Activated CD4-positive, alpha-beta T cell treated with anti-CD3 and anti-CD28 coated beads for 48 hours (primary cell): ENCODE measurements at regions not wholly inside any gene's neighbourhood (a gene's known extent, or its start where the extent isn't known, plus 50 kb on each side); places are given as distances from the start of the nearest gene placed in this dataset.
"Not testable (repeated sequence)": the region's sequence is repeated elsewhere in the genome, so short reads cannot be mapped to it uniquely, and the experiment has no call there.

Experiments used
- DNase-seq: peaks from one replicate; pipeline ENCODE4 v3.0.0-alpha.2; 2020

DNA sequence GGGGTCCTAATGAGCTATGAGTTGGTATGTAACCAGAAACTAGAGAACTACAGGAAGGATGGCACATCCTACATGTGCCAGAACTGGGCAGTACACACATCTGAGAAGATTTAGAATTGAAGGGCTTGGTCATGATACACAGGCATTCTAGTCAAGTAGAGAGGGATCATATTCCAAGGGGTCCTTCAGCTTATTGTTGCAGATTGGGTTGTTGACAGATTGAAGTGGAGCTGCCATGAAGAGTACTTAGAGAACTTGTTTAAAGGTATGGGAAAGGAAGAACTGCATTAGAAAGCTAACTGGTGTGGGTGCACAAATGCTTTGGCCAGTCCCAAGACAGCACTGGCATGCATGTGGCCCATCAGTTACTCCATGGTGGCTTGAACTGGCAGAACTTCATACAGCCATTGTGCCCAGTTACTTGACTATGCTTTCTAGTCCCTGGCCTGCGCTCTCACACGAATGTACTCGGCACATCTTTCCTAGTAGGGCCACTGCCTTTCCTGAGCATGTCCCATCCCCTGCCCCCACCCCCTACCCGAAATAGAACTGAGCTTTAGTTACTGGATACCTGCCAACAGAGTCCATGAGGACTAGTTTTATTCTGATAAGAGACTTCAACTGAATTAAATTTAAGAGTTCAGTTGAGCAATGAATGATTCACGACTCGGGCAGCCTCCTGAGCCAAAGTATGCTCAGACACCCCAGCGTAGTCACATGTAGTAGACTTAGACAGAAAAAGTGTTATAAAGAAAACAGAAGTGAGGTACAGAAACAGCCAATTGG, 64.0 kb downstream of the CCNG2 start:
- DNase-seq: no peak

DNA sequence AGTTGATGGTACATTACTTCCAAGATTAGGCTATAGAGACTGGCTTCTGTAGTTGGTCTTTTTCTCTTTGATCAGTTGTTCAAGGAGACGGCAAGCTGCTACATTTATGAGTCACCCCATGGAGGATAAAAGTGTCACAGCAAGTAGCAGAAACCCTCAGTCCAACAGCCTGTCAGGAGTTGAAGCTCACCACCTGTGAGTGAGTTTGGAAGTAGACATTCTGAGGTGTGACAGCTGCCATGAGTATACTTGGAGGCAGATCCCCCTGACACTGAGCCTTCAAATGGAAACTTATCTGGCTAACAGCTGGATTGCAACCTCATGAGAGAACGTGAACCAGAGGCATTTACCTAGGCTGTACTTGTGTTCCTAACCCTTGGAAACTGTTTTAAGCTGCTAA, 68.0 kb downstream of the CCNG2 start:
- DNase-seq: no peak

DNA sequence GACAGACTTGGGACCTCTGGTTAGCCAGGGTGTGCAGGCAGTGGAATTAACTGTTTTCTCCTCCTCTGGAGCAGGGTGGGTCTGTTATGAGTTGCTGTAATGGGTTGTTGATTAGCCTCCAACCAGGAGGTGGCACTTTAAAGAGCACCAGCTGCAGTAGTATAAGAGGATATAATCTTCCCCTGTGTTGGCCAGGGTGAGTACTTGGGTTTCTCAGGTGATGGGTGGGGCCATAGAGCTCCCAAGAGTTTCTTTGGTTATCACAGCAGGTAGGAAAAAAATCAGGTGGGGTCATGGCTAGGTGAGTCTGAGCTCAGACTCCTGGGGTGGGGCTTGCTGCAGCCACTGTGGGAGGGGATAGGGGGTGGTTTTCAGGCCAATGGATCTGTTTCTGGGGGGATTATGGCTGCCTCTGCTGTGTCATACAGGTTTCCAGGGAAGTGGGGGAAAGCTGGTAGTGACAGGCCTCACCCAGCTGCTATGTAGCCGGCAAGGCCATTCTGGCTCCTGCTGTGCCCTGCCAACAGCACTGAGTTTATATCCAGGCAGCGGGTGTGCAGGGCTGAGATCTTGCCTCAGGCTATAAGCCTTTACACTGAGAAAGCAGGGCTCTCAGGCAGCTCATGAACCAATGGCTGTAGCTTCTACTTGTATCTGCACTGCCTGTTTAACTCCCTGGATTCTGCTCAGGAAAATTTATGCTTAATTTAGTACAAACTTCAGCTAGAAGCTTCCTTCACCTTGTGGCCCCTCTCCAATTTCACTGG, 70.1 kb downstream of the CCNG2 start:
- no peak for DNase-seq

DNA sequence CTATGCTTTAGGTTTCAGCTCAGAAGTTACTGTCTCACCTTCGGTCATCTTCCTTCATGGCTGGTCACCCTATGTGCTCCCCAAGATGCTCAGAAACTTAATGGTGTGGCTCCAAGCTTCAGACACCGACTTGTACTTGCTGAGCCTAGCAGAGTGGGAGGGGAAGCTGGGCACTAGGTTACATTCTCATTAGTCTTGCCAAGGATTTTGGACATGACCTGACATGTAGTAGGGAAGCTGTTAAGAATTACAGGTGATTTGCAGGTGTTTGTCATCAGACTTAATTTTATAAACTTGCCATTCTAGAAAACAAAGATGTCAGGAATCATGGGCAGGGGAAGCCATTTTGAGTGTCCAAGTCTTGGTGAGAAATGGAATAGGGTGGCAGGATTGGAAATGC, 72.4 kb downstream of the CCNG2 start:
- no peak for DNase-seq

DNA sequence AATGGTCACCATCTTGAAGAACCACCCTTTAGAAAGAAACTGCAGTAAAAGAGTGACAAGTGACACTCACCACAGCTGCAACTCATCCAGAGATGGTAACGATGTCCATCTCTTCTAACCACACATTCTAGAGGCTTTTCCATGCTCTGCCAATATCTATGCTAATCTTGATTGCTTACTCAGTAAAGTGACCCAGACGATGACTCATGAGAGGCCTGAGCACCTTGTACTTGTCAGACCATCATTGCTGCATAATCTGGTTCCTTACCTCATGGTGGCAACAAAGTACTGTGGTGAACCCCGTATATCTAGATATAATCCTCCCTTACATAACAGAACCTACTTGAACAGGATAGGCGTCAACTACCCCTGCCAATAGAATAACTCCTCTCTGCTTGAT, 75.6 kb downstream of the CCNG2 start:
- no peak for DNase-seq

DNA sequence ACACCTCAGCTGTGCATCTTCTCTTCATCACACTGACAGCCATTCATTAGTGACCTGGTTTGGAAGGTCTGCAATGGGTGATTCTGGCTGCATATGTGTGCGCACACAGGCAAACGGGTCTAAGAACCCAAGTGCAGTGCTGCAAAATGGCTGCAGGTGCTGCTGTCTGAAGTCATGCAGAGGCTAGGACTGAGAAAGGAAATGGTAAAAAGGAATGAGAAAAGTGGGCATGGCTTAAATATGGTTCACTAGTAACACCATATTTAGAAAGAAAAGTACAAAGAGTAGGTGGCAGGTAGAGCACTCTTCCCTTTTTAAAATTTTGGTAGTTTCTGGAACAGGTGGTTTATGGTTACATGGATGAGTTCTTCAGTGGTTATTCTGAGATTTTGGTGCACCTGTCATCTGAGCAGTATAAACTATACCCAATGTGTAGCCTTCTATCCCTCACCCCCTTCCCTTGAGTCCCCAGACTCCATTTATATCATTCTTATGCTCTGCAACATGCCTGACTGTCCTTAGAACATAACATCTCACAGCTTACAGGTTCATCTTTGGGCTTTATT, 78.4 kb downstream of the CCNG2 start:
- no peak for DNase-seq

DNA sequence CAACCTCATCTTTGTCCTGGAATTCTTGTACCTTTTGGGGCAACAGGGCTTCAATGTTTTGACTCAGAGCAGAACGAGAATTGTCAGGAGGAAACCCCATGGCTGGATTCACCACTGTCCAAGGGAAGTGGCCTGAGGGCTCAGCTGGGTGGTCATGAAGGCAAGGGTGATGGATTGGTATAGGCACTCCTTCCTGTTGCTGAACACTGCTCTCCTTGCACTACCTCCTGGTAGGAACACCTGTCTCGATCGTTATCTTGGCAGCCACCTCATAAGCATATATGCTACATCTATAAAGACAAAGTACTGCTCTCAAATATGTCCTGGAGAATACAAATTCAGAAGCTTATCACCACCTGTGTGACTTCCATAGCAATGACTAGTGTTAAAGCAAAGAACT, 79.8 kb downstream of the CCNG2 start:
- no peak for DNase-seq

DNA sequence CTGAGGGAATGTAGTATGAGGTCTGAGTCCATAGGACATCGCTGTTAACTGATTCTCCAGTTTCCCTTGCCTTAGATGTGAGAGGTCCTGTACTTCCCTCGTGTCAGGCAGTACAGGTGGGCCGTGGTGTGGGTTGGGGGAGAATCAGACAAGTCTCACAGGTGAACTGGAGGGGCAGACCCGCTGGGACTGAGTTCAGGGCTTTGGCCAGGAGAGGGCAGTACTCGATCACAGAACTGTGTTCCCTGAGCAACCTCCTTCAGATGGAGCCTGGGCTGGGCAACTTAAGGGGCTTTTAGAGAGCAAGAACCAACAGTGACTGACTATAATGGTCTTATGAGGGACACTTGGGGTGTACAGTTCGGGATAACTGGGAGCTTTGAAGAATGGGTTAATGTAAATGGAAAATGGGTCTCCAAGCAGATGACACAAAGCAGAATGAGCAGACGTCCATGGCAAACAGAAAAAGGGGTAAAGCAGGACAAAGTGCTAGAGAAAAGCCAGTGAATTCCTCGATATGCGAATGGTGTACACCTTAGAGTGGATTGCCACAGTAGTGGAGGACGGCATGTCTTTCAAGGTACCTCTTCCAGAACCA, 83.6 kb downstream of the CCNG2 start:
- DNase-seq: peak; percentile 78

DNA sequence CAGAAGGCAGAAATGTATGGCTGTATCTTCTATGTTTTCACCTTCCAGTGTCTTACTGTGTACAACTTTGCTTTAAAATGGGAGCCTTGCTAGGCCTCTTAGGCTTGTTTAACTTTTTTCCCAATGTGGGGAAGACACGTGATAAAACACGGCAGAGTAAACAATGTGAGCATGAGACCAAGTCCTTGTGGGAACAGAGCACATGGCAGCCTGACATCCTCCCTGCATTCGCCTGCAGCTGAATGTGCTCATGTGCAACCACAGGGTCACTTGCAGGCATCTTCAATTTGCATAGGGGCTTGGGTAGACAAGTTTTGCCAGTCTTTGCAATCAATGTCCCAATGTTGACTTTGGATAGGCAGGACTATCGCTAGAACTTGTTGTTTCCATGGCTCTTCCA, 91.8 kb downstream of the CCNG2 start:
- no peak for DNase-seq

DNA sequence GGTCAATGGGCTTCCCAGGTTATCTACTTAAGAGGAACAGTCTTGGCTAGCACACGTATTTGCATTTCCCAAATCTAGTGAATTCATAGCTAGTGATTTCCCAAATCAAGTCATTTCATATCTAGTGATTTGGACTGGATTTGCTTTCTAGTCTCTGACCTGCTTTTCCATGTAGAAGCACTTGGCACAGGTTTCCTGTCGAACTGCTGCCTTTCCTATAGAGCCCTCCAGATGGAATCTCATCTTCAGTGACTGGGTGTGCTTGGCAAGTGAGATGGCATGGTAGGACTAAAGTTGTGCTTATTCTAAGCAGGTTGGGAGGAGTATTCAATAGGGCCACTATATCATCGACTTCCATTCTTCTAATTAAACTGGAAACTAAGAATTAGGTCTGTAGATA, 94.7 kb downstream of the CCNG2 start:
- DNase-seq: no peak

DNA sequence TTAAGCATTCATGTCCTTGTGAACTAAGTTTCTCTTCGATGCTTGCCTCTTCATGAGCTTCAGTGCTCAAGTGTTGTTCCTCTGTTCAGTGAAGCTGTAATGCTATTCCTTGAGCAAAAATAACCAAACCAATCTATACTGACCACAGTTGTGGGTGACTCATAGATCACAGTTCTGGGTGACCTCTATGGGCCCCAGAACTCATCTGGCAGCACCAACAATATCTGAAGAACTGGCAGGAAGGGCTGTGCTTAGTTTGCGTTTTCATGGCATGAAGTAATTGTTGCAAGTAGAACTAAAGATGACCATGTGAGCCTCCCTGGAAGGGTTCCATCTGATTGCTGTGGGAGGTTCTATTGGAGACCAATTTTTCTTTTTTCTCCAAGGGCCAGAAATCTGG, 106.2 kb downstream of the CCNG2 start:
- no peak for DNase-seq

DNA sequence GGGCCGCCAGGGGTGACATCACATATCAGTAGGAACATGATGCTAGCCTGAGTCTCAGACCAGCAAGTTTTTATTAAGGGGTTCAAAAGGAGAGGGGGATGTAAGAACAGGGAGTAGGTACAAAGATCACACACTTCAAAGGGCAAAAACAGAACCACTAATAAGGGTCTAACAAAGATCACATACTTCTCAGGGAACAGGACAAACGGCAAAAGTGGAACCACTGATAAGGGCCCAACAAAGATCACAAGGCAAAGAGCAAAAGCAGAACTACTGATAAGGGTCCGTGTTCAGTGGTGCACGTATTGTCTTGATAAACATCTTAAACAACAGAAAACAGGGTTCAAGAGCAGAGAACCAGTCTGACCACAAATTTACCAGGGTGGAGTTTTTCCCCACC, 107.0 kb downstream of the CCNG2 start:
- DNase-seq: not testable (repeated sequence)

DNA sequence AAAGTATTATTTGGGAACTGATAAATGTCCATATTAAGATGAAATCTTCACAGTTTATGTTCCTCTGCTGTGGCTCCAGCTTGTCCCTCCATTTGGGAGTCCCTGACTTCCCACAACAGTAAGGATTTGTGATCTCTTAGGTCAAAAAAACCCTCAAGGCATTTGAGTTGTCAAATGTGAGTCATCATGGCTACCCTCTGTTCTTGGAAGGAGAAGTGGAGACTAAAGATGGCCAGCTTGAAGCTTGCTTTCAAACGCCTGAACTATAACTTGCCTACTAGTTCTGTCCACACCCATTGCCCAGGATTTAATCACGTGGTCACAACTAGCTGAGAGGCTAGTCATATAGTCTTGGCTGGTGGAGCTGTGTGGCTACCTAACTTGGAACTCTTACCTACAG, 107.8 kb downstream of the CCNG2 start:
- no peak for DNase-seq

DNA sequence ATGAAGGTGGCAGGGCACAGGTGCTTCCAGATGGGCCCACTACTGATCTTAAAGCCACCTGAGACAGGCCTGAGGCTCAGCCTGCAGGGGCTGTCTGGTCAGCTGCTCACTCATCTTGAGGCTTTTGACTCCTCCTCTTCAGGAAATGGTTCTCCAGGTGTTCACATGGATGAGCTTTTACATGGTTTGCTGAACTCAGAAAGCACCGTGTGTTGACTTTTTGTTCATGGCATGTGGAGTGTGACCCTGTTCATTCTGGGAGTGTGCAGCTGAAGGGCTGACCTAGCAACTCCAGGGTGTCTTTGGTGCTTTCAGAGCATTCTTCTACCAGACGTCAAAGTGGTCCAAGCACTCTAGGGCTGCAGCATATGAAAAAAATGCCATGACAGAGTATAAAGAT, 111.1 kb downstream of the CCNG2 start:
- no peak for DNase-seq

DNA sequence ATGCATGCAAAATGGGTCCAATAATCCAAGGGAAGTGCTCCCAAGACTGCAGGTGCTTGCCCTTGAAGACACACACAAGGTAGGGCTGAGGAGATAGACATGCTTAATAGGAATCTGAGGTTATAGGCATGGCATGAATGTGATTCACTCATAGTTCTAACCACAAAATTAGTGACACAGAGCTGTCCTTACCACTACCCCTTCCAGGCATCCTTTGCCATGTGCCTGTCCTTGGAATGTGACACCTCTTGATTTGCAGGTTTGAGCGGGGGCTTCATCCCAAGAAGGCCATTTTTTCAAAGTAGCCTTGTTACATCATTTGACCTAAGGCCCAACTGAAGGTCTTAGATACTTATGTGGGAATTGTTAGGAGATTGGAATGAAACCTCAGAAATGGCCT, 112.5 kb downstream of the CCNG2 start:
- no peak for DNase-seq

DNA sequence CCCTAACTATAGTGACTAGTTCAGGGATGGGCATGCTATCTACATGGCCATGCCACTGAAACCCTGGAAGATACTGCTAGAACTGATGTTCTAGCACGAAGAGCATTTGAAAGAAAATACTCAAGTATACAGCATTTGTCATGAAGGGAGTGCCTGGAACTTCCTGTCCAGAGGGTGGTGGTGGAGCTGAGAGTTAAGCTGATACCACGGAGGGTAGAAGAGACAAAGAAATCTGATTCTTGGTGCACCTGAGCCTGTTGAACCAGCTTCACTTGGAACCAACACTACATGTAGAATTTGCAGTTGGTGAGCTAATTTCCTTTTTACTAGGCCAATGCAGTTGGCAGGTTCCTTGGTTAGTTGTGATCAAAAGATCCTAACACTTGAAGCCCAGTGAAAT, 116.4 kb downstream of the CCNG2 start:
- no peak for DNase-seq

DNA sequence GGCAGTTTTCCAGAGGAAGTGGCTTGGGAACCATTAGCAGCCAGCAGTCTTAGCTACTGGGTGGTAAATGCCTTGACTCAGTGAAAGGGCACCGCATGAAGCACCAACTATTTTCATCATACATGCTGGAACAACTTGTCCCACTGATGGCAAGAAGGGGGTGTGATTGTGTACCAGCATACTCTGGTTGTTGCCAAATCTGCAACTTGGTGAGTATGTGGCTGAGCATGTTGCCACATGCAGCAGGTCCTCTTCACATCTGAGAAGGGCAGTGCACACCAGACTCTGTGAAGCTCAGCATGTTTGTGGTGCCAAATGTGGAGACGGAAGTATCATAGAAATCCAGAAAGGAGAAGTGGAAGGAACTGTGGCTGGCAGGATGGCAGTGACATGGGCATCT, 122.1 kb downstream of the CCNG2 start:
- DNase-seq: not testable (repeated sequence)

DNA sequence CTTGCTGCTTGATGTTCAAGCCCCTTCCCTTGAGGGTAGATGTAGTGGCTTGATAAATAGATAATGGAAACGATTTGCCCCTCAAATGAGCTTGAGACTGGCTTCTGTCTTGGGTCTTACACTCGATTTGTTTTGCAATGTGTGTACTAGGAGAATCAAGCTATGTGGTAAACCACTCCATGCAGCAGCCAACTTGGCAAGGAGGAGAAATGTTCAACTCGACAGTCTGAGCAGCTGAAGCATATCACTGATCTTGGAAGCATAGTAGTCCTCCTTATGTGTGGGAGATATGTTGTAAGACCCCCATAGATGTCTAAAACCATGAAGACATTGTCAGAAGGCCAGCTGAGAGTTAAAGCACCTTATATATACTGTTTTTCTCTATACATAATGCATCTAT, 125.3 kb downstream of the CCNG2 start:
- no peak for DNase-seq

DNA sequence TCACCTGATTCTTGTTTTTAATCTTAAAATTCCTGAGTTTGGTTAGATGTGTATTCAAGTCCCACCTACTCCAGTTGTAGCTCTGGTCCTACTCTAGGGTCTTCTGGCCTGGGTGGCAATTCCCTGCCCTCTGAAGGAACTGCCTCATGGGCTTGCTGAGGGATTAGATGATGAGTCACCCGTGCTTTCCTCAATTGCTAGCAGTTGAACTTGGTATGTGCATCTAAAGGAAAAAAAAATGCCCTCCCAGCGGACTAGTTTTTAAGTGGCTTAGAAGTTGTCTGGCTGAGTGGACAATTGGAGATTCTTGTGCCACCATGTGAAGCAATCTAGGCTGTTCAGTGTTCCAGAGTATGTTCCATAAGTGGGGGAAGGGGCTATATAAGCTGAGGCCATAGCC, 127.0 kb downstream of the CCNG2 start:
- no peak for DNase-seq

DNA sequence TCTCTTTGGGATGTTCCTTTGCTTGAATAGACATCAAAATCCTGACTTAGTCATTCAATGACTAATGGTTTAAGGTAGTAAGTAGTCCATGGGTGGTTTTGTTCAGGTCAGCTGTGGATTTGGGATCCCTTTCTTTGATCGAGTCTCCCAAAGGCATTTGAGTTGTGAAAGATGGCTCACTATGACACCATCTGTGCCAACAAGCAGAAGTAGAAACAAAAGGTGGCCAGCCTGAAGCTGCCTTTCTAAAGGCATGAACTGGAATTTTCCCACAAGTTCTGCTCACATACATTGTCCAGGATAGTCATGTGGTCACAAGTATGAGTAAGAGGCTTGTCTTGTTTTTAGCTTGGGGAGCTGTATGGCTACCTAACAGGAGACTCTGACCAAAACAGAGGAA, 129.9 kb downstream of the CCNG2 start:
- DNase-seq: no peak

DNA sequence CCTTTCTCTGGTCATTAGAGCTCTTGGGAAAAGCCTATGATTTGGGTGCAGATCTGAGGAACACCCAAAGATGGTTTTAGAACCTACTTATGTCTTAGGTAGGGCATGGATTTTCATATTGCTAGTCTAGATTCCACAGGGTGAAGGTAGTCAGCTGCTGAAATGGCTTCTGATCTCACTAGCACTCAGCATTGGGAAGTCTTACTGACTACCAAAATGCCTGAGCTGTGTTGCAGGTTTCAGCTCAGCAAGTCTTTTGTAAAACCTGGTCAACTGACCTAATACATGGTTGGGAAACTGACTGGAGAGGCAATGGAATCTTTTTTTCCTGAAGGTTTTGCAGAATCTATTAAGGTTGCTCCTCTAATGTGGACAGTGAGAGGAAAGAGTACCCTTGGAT, 136.4 kb downstream of the CCNG2 start:
- DNase-seq: no peak

DNA sequence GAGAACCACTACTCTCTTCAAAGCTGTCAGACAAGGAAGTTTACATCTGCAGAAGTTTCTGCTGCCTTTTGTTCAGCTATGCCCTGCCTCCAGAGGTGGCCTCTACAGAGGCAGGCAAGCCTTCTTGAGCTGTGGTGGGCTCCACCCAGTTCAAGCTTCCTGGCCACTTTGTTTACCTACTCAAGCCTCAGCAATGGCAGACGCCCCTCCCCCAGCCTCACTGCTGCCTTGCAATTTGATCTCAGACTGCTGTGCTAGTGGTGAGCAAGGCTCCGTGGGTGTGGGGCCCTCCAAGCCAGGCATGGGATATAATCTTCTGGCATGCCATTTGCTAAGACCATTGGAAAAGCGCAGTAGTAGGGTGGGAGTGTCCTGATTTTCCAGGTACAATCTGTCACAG, 144.0 kb downstream of the CCNG2 start:
- DNase-seq: not testable (repeated sequence)

DNA sequence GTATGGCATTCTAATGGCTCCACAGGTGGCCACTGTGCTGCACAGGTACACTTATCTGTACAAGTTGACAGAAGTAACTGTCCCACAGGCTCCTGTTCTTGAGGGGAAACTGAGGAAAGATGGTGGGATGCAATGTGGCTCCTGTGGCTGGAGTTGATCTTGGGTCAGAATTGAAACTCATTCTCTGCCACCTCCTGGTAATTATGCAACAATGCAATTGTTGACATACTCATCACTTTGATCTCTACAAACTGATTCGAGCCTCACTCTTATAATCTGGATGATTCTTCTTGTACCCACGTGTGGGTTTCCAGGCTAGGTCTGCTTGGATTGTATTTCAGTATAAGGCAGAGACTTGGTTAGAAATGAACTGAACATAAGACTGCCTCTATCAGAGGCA, 148.8 kb downstream of the CCNG2 start:
- DNase-seq: no peak

DNA sequence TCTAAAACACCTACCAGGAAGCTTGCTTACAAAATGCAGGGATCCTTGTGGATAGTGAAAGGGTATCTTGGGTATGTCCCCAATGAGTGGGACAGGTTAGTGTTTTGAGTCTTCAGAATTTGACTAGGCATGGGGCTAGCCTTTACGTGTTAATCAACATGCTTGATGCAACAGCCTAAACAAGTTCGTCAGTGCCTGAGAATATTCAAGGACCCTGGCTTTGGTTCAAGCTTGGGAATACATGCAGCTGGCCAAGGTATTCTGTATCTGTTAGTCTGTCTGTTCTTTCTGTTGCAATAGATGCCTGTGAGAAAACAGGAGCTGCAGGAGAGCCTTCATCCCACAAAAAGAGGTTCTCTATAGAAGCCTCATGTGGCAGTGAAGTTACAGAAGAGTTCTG, 149.5 kb downstream of the CCNG2 start:
- no peak for DNase-seq
